Stomach (tissue), 8 donors: ENCODE measurements at regions not wholly inside any gene's neighbourhood (a gene's known extent, or its start where the extent isn't known, plus 50 kb on each side); places are given as distances from the start of the nearest gene placed in this dataset.
A peak's percentile ranks its signal among the peaks of the same experiment; 100 is the strongest.

Experiments
- DNase-seq, 2 donors: peaks; one replicate each; pipeline versions ENCODE4 v3.0.0 to v3.0.0-alpha.2; 2013 to 2019
- H3K27ac ChIP-seq, 5 donors: fragments of 200-600 bp in 4 of 5; sonication (generic) in 4 of 5; one replicate each; pipeline ENCODE4 v1.5.1; 2013 to 2019; ENCODE audit warnings: mild to moderate bottlenecking in 1 of 5, moderate library complexity in 1 of 5
- H3K27me3 ChIP-seq, 3 donors: fragments of 200-600 bp; sonication (generic); one replicate each; pipeline ENCODE4 v1.5.1; 2017 to 2019; ENCODE audit warnings: mixed run types in 1 of 3
- H3K36me3 ChIP-seq, 4 donors: fragments of 200-600 bp; sonication (generic); 1 replicate in 3 of 4; 2 replicates in 1 of 4; pipeline ENCODE4 v1.5.1; 2016 to 2019
- H3K4me1 ChIP-seq, 4 donors: fragments of 200-600 bp; sonication (generic); one replicate each; pipeline ENCODE4 v1.5.1; 2016 to 2019
- H3K4me3 ChIP-seq, 4 donors: fragments of 200-600 bp; sonication (generic) in 3 of 4; one replicate each; pipeline ENCODE4 v1.5.1; 2016 to 2019; ENCODE audit warnings: mild to moderate bottlenecking in 1 of 4
- H3K9me3 ChIP-seq, 4 donors: fragments of 200-600 bp; sonication (generic); one replicate each; pipeline ENCODE4 v1.5.1; 2016 to 2019
- CTCF ChIP-seq, 7 experiments: fragments of 450-650 bp in 4 of 7; fragments of 200-600 bp in 3 of 7; sonication (generic) in 3 of 7; IDR thresholded peaks; one replicate each; pipeline ENCODE4 v1.5.1; 2016 to 2019; ENCODE audit warnings: antibody characterized with exemption in 7 of 7, control low read depth in 2 of 7, mild to moderate bottlenecking in 1 of 7
- EP300 ChIP-seq: sonication (generic); formaldehyde crosslinking; IDR thresholded peaks from one replicate; pipeline ENCODE4 v1.6.1; 2017; ENCODE audit warnings: antibody characterized with exemption
- POLR2A ChIP-seq, 4 donors: fragments of 450-650 bp; IDR thresholded peaks; one replicate each; pipeline ENCODE4 v1.6.1; 2016; ENCODE audit warnings: antibody characterized with exemption in 4 of 4, control low read depth in 2 of 4, mild to moderate bottlenecking in 1 of 4, moderate library complexity in 1 of 4
- POLR2AphosphoS5 ChIP-seq, 3 donors: sonication (generic); formaldehyde crosslinking; IDR thresholded peaks; one replicate each; pipeline ENCODE4 v1.6.1; 2016; ENCODE audit warnings: antibody characterized with exemption in 3 of 3
- WGBS, 5 donors: extraction: QIAGEN DNeasy Blood & Tissue Kit in 3 of 5; methylation state at CpG; one replicate each; pipeline versions ENCODE4 v1.1.5 to v1.1.7; 2013 to 2018; 5-methylcytosine and 5-hydroxymethylcytosine counted together
- intact Hi-C: fragments of 100-400 bp; cut with DNase I; formaldehyde crosslinking; loops from one replicate; pipeline ENCODE4 v1.15.1; 2023; ENCODE audit warnings: low total_unique reads
- donor health status: healthy with polysubstance abuse.
- donor health status: Bipolar disorder and iron deficiency.
- donor health status: healthy.

GRCh38 chr3:27581852-27582251 lies 97.7 kb upstream of the SLC4A7 start:
- no peaks in the 10 kb centered on the region for H3K27me3 ChIP-seq
- H3K9me3 ChIP-seq: no peaks in the 10 kb centered on the region
- 76 to 88% (median 80%) methylated on average over 3 of the region's 3 CpGs for WGBS, 5 donors
- TF ChIP-seq POLR2AphosphoS5 (IDR thresholded peaks at IDR 0.05) (no peak), CTCF (IDR thresholded peaks at IDR 0.05) (no peak), POLR2A (IDR thresholded peaks at IDR 0.05) (no peak), EP300 (no peak)
- peaks cover 0 to 15% (median 0%) of the 10 kb centered on the region in 4 donors for H3K4me1 ChIP-seq
- no peak overlapping the region for H3K27ac ChIP-seq
- DNase-seq: no peak
- intact Hi-C loops: no loop called here
- no peak overlapping the region for H3K4me3 ChIP-seq
- no peaks in the 10 kb centered on the region for H3K36me3 ChIP-seq

GRCh38 chr3:27578032-27578431 lies 93.8 kb upstream of the SLC4A7 start:
- Histone ChIP-seq H3K27me3 (no peaks in the 10 kb centered on the region), H3K9me3 (no peaks in the 10 kb centered on the region), H3K4me3 (no peak overlapping the region), H3K36me3 (no peaks in the 10 kb centered on the region), H3K4me1 (peaks cover 0 to 15% (median 0%) of the 10 kb centered on the region in 4 donors), H3K27ac (peak overlapping the region in 1 of 5 donors; percentile 18)
- TF ChIP-seq POLR2A (IDR thresholded peaks at IDR 0.05) (no peak), POLR2AphosphoS5 (IDR thresholded peaks at IDR 0.05) (no peak), CTCF (IDR thresholded peaks at IDR 0.05) (no peak), EP300 (no peak)
- intact Hi-C loops: no loop called here
- no peak for DNase-seq
- WGBS, 5 donors: 85 to 100% (median 92%) methylated on average over 1 of the region's 1 CpG

GRCh38 chr3:27577504-27577903 lies 93.3 kb upstream of the SLC4A7 start:
- H3K27ac ChIP-seq: peak overlapping the region in 1 of 5 donors; percentile 18
- intact Hi-C loops: no loop called here
- H3K4me3 ChIP-seq: no peak overlapping the region
- no peak for DNase-seq
- H3K36me3 ChIP-seq: no peaks in the 10 kb centered on the region
- no peaks in the 10 kb centered on the region for H3K27me3 ChIP-seq
- peaks cover 0 to 15% (median 0%) of the 10 kb centered on the region in 4 donors for H3K4me1 ChIP-seq
- TF ChIP-seq CTCF (IDR thresholded peaks at IDR 0.05) (no peak), EP300 (no peak), POLR2A (IDR thresholded peaks at IDR 0.05) (no peak), POLR2AphosphoS5 (IDR thresholded peaks at IDR 0.05) (no peak)
- H3K9me3 ChIP-seq: no peaks in the 10 kb centered on the region
- 64 to 90% (median 77%) methylated on average over 5 of the region's 5 CpGs for WGBS, 5 donors

- Histone ChIP-seq H3K27ac (no peak overlapping the region), H3K27me3 (no peaks in the 10 kb centered on the region), H3K36me3 (no peaks in the 10 kb centered on the region), H3K4me3 (no peak overlapping the region), H3K4me1 (peaks cover 0 to 15% (median under 1%) of the 10 kb centered on the region in 4 donors), H3K9me3 (no peaks in the 10 kb centered on the region)
- WGBS, 5 donors: 71 to 81% (median 78%) methylated on average over 3 of the region's 3 CpGs
- no peak for TF ChIP-seq POLR2AphosphoS5 (IDR thresholded peaks at IDR 0.05)
- TF ChIP-seq POLR2A (IDR thresholded peaks at IDR 0.05): no peak
- TF ChIP-seq EP300: no peak
- TF ChIP-seq CTCF (IDR thresholded peaks at IDR 0.05): no peak
- intact Hi-C loops: no loop called here
- DNase-seq: no peak
Observed at GRCh38 chr3:27576171-27576570, 92.0 kb upstream of the SLC4A7 start.
